COLO668 (cell line): ENCODE measurements at regions not wholly inside any gene's neighbourhood (a gene's known extent, or its start where the extent isn't known, plus 50 kb on each side); places are given as distances from the start of the nearest gene placed in this dataset.
"Not testable (repeated sequence)": the region's sequence is repeated elsewhere in the genome, so short reads cannot be mapped to it uniquely, and the experiment has no call there.

ENCODE experiments used
- DNase-seq: peaks from one replicate; lab custom pipeline; 2025; ENCODE audit not compliant: unreplicated experiment; lab: John Stamatoyannopoulos, UW

DNA sequence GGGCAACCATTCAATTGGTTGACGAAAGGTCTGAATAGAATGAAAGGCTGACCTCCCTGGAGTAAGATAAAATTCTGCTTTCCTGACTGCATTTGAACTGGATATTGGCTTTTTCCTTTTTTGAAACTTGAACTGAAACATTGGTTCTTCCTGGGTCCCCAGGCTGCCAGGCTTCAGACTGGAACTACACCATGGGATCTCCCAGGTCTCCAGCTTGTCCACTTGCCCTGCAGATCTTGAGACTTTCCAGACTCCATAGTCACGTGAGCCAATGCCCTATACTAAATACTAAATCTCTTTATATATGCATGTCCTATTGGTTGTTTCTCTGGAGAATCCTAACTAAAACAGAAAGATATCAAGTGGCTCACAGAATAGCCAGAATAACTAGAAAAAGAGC is 118.7 kb upstream of the KRR1 start:
- no peak for DNase-seq

DNA sequence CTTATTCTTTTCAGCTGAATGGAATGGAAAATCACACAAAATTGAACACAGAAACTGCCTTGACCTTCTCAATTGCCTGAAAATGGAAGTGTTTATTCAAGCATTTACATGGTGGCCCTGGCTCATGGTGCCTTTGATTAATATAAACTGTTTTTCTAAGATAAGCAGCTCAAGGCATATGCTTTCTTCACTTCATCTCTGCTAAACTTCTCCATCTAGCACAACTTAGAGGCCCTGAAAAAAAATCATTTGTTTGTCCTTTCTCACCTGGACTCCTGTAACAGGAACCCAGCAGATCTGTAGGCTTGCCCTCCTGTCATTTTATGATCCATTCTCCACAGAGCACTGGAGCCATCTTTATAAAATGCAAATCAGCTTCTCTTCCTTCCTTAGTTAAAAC is 117.5 kb upstream of the KRR1 start:
- DNase-seq, result no peak

DNA sequence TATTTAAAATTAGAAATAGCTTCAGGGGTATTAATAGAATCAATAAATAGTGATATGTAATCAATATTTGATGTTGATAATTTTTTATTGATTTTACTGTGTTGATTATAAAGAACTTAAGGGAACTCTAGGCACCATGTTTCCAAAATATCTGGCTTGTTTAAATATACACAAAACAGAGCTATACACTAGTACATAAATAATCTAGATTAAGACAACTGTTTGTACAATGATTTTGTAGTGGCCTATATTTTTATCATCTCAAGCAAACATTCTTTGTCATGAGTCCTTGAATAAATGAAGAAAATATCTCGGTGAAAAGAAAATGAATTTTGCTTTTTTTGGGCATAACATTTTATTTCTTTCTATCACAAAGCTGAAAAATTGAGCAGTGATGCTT is 117.1 kb upstream of the KRR1 start:
- no peak for DNase-seq

DNA sequence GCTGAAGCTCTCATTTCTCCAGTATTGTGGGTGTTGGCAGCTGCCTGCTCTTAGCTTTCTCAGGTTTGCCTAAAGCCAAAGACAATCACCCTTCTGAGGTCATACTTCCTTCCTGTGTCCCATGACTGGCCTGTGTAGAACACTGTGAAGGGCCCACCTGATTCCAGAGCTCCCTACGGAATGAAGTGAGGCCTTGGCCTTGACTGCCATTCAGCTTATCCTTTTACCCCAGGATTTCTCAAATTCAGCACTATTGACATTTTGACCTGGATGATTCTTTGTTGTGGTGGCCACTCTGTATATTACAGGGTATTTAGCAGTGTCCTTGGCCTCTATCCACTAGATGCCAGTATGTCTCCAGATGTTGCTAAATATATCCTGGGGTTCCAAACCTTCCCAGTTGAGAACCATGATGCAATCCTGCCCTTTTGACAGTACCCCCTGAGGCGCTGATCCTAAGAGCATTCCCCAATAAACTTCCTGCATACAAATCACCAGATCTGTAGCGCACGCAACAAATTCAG is 112.3 kb upstream of the KRR1 start:
- DNase-seq, result no peak

DNA sequence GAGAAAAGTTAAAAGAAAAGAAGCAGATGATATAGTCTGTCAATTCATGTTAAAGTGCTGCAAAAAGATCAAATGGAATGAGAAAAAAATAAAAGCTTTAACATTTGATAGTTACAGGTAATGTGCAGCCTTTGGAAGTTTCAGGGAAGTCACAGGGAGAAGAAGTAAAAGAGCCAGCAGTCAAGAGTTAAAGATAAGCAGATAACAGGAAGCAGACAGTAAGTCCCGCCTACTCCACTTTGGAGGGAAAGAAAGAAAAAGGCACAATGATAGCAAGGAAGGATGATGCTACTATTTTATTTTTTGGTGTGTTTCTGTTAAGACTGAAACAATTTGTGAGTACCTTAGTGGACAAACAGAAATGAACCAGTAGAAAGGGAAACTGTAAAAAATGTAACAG is 111.1 kb upstream of the KRR1 start:
- DNase-seq, result no peak

DNA sequence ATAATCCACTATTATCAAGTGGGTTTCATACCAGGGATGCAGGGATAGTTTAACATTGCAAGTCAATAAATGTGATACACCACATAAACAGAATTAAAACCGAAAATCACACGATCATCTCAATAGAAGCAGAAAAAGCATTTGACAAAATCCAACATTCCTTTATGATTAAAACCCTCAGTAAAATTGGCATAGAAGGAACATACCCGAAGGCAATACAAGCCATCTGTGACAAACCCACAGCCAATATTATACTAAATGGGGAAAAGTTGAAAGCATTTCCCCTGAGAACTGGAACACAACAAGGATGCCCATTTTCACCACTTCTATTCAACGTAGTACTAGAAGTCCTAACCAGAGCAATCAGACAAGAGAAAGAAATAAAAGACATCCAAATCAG is 103.0 kb upstream of the KRR1 start:
- DNase-seq, result not testable (repeated sequence)

DNA sequence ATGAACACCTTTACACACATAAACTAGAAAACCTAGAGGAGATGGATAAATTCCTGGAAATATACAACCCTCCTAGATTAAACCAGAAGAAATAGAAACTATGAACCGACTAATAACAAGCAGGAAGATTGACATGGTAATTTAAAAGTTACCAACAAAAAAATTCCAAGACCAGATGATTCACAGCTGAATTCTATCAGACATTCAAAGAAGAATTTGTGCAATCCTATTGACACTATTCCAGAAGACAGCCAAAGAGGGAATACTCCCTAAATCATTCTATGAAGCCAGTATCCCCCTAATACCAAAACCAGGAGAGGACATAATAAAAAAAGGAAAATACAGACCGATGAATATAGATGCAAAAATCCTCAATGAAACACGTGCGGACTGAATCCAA is 102.6 kb upstream of the KRR1 start:
- DNase-seq, result no peak

DNA sequence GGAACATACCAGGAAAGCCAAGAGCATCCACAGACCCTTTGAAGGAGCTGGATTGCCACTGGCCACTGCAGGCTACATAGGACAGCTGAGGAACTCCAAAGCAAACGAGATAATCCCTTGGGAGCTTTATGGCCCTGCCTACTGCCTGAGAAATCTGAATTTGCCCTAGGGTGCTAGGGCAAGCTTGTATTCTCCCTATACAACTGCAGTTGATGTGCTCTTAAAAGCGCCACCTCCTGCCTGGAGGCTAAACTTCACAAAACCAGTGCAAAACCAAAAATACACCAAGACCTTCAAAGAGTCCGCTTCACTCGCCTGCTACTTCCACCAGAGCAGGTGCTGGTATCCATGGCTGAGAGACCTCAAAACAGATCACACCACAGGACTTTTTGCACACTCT is 99.6 kb upstream of the KRR1 start:
- DNase-seq, result no peak

DNA sequence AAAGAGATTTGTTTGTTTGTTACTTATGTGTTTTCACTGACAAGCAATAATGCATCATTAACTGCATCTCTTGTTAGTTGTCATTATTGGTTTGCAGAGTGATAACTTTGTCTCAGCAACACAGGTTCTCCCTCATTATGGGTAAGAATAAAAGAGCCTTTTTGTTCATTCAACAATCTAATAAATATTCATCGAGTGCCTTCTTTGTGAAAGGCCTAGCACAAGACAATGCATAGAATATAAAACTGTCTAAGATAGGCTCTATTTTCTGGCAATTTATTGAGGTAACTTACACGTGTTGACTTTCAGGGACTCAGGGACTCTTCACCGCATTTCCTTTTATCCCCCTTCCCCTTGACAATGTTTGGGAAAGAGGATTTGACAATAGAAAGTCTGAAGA is 95.5 kb upstream of the KRR1 start:
- no peak for DNase-seq

DNA sequence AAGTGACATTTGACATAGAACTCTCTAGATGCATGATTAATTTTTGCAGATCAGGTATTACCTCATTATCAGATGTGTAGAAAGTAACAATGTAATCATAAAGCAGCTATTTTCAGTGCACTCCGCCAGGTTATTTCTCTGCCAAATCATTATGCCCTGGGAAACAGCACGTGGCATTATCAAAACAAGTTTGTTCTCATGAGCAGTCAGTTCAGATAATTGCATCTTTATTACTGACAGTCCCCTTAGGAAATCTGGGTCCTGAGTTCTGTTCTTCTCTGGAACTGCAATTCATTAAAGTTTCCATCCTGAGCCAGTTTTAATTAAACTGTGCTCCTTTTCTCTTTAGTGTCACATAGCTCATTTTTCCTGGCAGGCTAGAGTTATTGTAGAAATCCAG is 94.7 kb upstream of the KRR1 start:
- no peak for DNase-seq

DNA sequence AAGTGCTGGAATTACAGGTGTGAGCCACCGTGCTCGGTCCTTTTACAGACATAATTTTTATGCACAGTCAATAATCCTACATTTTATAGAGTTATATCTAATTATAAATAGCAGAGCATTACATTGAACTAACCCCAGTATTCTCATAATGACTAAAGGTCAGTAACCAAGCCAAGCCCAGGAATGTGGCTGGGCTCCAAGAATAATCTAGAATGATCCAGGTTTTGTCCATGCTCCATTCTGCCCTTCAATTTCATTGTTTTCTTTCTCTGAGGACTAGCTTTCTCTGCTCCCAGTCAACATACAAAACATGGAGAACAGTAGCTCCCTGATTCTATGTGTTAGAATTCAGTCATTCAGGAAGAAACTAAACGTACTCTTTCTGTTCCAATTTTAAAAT is 92.1 kb upstream of the KRR1 start:
- DNase-seq, result no peak

DNA sequence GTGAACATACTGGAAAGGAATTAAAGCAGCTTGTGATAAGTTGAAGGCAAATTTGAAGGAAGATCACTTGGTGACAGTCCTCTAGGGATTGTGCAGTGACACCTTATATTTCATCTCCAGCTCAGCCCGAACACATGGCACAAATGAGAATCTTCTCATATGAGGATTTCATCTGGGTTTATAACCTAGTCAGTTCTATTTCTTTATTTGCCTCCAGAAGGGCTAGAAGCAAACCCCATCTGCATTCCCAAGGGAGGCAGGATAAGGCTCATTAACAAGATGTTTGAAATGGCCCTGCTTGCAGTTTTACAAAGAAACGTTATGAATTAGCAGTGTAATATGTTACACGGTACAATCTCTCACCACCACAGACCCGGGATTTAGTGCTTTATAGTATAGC is 90.7 kb upstream of the KRR1 start:
- DNase-seq, result no peak

DNA sequence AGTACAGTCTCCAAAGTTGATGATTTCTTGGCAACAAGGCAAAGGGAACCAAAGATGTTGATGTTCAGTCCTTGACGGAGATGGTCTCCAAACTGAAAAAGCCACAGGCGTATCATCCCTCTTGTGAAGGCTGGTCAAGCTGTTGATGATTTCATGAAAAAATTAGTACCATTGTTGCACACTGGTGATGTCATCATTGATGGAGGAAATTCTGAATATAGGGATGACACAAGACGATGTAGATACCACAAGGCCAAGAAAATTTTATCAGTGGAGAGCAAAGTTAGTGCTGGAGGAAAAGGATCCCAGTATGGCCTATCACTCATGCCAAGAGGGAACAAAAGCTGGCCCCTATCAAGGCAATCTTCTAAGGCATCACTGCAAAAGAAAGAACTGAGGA is 88.7 kb upstream of the KRR1 start:
- no peak for DNase-seq

DNA sequence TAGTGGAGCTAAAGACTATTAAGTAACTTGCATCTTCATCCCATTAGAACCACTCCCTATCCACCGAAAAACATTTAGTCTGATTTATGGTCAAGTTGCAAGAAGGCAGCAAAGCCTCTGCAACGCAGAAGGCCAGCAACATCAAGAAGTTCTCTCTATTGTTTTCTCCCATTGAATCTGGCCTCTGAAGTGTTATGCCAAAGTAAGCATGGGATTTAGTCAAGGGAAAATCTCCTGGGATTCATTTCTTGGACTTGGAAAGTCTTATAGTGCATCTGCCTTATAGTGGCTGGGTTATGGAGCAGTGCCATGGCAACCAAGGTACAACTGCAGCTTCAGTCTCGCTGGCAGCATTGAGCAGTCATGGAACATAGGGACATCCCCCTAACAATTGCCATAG is 87.7 kb upstream of the KRR1 start:
- DNase-seq, result no peak

DNA sequence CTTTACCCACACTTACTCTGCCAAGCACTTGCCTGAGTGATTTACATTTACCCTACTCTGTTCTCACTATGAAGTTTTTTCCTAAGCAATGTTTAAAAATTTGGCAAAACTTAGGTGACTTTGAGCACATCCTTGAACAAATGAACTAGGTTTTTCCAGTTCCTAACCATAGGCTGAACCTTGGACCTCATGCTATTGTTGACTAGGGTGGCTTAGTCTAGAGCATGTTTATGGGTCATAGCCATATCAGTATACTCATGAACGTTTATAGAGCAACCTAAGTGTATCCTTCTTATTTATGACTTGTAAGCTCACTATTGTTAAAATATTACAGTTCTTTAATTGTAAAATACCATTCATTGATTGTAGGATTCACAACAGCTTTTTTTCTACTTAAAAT is 85.0 kb upstream of the KRR1 start:
- DNase-seq, result no peak

DNA sequence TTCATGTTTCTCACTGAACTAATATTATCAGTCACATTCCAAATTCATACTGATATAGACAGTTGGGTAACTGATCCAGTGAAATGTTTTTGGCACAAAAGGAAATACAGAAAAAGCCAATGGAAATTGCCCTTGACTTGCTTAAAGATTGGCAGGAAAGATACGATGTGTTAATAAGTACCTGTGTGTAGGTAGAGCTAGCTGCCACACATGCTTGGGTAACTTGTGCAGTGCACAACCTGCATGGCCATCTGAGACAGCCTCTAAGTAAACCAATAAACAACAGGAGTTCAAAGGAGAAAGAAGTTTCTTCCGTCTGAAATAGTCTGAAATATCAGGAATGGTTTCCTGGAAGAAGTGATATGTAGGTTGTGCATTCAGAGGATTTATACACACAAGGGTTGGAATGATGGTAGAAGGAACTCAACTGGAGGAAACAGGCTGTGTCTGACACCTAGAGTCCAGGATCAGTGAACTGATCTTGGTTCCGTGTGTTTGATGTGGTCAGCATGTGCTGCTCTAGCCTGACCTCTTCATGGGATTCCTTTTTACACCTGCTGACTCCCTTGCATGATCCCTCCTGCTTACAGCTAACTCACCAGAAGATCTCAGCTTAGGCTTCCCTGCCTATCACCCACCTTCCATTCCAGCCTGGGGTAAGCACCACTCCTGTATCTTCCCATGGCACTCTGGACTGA is 81.4 kb upstream of the KRR1 start:
- DNase-seq, result no peak

DNA sequence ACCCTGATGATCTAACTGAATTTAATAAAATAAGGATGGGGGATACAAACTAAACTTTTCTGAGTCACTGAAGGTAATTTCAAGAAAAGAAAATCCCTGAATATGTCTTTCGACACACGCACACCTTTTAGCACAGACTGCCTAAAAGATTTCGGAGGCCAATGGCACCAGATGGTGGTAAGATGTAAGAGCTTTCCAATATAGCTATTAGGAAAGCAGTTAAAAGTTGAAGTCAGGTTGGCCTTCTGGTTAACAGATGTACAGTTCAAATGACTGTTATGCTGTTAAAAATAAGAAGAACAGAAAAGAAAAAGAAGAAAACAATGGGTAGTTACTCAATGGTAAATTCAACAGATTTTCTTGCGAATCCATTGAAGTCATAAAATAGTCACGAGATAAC is 80.7 kb upstream of the KRR1 start:
- no peak for DNase-seq

DNA sequence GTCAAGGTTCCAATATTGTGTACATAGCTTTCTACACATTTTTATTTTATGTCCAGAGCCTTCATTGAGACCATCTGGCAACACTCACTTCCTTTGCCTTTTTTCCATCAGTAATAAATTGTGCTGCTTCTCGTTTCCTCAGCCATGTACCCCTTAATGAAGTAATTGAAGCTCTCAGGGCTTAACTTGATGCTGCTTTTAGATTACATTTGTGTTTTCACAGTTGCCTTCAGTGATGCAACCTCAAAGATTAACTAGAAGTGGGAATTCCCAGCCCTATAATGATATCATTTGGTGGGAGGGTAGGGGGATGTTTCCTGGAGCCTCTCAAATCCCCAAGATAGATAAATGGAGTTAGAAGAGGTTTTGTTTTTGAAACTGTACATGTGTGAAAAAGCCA is 80.2 kb upstream of the KRR1 start:
- DNase-seq, result no peak

DNA sequence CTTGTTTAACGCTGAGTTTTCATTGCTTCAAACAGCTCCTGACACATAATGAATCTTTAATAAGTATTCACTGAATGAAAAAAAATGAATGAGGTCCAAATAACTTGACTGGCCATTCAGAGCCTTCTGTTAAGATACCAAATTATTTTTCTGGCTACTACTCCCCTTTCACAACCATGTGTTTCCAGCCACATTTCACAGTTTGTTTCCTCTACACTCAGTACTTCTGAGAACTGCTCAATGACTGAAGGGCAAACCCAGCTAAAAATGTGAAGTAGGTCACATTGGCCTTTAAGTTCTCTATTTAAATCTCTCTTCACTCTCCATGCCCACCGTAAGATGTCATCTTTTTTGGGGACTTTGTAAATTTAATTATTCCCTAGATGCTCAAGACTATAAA is 78.4 kb upstream of the KRR1 start:
- no peak for DNase-seq

DNA sequence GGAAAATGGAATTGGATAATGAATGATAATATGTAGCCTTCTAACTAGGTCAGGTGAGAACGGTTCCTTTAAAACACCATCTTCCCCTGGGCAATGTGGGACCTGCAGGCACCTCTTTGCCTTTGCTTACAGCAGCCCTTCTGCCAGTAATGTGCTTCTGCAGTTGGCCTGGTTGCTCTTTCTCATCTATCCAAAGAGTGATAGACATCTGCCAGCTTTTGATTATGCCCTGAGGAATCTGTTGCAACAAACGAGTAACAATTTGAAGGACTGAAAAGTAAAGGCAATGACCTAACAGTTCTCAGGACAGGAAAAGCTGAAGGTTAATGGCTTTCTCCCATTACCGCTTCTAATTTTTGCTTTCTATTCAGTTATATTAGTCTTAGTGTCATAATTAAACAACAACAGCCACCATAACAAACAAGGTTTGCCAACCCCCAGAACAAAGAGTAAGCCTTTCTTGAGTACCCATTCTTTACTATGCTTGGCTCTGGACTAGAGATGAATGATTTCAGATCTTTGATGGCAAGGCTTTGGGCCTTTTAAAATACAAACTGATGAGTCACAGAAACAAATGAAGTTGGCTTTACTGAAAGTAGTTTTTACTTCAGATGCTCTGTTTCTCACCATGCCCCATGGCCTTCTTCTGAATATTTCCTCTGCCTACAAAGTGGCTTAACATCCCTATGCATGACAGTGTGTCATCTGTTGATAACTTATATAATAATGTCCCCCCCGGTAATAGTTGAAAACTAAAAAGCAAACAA is 76.1 kb upstream of the KRR1 start:
- no peak for DNase-seq

DNA sequence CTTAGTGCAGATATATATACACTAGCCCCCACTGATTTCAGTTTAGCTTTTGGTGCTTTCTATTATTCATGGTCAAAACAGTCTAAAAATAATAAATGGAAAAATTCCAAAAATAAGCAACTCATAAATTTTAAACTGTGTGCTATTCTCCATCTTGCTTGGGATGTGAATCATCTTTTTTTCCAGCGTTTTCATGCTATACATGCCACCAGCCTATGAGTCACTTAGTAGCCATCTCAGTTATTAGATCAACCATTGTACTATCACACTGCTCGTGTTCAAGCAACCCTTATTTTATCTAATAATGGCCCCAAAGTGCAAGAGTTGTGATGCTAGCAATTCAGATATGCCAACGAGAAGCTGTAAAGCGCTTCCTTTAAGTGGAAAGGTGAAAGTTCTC is 73.9 kb upstream of the KRR1 start:
- no peak for DNase-seq

DNA sequence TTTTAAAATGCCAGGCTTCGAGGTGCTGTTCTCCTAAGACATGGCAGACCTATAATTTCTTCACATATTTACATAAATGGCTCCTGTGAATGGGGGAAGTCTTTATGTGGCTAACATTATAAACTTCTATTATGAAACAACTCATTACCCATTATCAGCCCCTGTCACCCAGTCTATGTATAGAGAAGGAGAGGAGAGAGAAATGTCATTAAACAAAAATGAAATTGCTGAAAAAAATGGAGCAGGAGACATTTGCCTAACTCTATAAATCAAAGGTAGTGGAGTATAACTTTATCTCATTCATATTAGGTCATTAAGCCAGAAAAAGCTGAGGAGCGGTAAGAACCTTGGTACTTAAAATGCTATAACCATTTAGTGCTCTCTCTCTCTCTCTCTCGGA is 71.9 kb upstream of the KRR1 start:
- no peak for DNase-seq

DNA sequence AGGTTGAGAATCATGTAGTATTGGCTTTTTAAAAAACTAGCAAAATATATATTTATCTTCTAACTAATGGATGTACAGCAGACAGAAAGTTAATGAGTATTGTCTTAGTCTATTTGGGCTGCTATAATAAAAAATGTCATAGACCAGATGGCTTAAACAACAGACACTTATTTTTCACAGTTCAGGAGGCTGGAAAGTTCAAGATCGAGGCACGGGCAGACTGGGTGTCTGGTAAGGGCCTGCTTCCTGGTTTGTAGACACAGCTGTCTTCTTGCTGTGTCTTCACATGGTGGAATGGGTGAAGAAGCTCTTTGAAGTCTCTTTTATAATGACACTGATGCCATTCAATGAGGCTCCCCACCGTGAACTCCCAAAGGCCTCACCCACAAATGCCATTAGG is 70.1 kb upstream of the KRR1 start:
- DNase-seq, result no peak
